ENCODE measurements at regions not wholly inside any gene's neighbourhood (a gene's known extent, or its start where the extent isn't known, plus 50 kb on each side); places are given as distances from the start of the nearest gene placed in this dataset.

DNA sequence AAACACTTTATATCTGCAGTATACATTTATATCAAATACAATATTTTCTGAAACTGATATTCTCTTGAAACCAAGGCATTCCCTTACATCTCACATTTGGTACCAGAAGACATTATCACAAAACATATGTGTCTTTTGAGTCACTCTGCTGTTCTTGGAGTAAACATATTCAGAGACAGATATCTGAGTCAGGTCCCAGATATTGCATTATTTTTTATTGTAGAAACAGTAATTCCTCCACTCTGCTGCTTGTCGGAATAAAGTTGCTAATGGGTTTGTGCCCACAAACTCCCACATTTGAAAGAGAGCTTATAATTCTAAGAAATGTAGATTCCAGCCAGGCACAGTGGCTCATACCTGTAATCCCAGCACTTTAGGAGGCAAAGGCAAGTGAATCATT, 261.1 kb upstream of the DAPK1 start:
- TF ChIP-seq, protein P1, sequence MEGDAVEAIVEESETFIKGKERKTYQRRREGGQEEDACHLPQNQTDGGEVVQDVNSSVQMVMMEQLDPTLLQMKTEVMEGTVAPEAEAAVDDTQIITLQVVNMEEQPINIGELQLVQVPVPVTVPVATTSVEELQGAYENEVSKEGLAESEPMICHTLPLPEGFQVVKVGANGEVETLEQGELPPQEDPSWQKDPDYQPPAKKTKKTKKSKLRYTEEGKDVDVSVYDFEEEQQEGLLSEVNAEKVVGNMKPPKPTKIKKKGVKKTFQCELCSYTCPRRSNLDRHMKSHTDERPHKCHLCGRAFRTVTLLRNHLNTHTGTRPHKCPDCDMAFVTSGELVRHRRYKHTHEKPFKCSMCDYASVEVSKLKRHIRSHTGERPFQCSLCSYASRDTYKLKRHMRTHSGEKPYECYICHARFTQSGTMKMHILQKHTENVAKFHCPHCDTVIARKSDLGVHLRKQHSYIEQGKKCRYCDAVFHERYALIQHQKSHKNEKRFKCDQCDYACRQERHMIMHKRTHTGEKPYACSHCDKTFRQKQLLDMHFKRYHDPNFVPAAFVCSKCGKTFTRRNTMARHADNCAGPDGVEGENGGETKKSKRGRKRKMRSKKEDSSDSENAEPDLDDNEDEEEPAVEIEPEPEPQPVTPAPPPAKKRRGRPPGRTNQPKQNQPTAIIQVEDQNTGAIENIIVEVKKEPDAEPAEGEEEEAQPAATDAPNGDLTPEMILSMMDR (IDR thresholded peaks at IDR 0.05) = no peak
- no peak for TF ChIP-seq POLR2A (IDR thresholded peaks at IDR 0.05)
